NAMALWA (cell line): ENCODE measurements at regions not wholly inside any gene's neighbourhood (a gene's known extent, or its start where the extent isn't known, plus 50 kb on each side); places are given as distances from the start of the nearest gene placed in this dataset.

ENCODE experiments used
- DNase-seq: peaks from one replicate; pipeline ENCODE4 v3.0.0-alpha.2; 2015; ENCODE audit warnings: low spot score

GRCh38 chrX:122777766-122778165 lies 406.3 kb upstream of the GRIA3 start:
- DNase-seq = peak; percentile 1

- DNase-seq = no peak
Observed at GRCh38 chrX:122783918-122784317, 400.2 kb upstream of the GRIA3 start.

GRCh38 chrX:122787231-122787630 lies 396.8 kb upstream of the GRIA3 start:
- no peak for DNase-seq

- no peak for DNase-seq
Observed at GRCh38 chrX:122788216-122788615, 395.9 kb upstream of the GRIA3 start.

- no peak for DNase-seq
Observed at GRCh38 chrX:122790376-122791095, 393.5 kb upstream of the GRIA3 start.

GRCh38 chrX:122813876-122814275 lies 370.2 kb upstream of the GRIA3 start:
- DNase-seq = no peak

GRCh38 chrX:122816288-122816687 lies 367.8 kb upstream of the GRIA3 start:
- DNase-seq = no peak

- no peak for DNase-seq
Observed at GRCh38 chrX:122817321-122817955, 366.6 kb upstream of the GRIA3 start.

GRCh38 chrX:122818068-122818467 lies 366.0 kb upstream of the GRIA3 start:
- no peak for DNase-seq

GRCh38 chrX:122833230-122833629 lies 350.8 kb upstream of the GRIA3 start:
- DNase-seq = no peak

GRCh38 chrX:122835886-122836285 lies 348.2 kb upstream of the GRIA3 start:
- no peak for DNase-seq

GRCh38 chrX:122850326-122850725 lies 333.8 kb upstream of the GRIA3 start:
- no peak for DNase-seq

GRCh38 chrX:122856205-122856604 lies 327.9 kb upstream of the GRIA3 start:
- DNase-seq = no peak

- DNase-seq = no peak
Observed at GRCh38 chrX:122857734-122858133, 326.3 kb upstream of the GRIA3 start.

GRCh38 chrX:122863067-122863466 lies 321.0 kb upstream of the GRIA3 start:
- no peak for DNase-seq

- no peak for DNase-seq
Observed at GRCh38 chrX:122866532-122866931, 317.5 kb upstream of the GRIA3 start.

- no peak for DNase-seq
Observed at GRCh38 chrX:122868631-122869030, 315.4 kb upstream of the GRIA3 start.

GRCh38 chrX:122869171-122869570 lies 314.9 kb upstream of the GRIA3 start:
- no peak for DNase-seq

- no peak for DNase-seq
Observed at GRCh38 chrX:122878269-122878668, 305.8 kb upstream of the GRIA3 start.

GRCh38 chrX:122880952-122881351 lies 303.1 kb upstream of the GRIA3 start:
- DNase-seq = no peak

GRCh38 chrX:122890729-122891128 lies 293.3 kb upstream of the GRIA3 start:
- no peak for DNase-seq

GRCh38 chrX:122906726-122907125 lies 277.4 kb upstream of the GRIA3 start:
- no peak for DNase-seq

- no peak for DNase-seq
Observed at GRCh38 chrX:122907375-122907774, 276.7 kb upstream of the GRIA3 start.

GRCh38 chrX:122910697-122911096 lies 273.4 kb upstream of the GRIA3 start:
- no peak for DNase-seq
